HG02852 (cell line): ENCODE measurements at regions not wholly inside any gene's neighbourhood (a gene's known extent, or its start where the extent isn't known, plus 50 kb on each side); places are given as distances from the start of the nearest gene placed in this dataset.

ENCODE experiments used
- ATAC-seq: cut with Tn5 transposase; IDR thresholded peaks from one replicate; pipeline ENCODE4 v1.9.1; 2021; ENCODE audit warnings: mild to moderate bottlenecking, moderate library complexity; ENCODE audit not compliant: unreplicated experiment

DNA sequence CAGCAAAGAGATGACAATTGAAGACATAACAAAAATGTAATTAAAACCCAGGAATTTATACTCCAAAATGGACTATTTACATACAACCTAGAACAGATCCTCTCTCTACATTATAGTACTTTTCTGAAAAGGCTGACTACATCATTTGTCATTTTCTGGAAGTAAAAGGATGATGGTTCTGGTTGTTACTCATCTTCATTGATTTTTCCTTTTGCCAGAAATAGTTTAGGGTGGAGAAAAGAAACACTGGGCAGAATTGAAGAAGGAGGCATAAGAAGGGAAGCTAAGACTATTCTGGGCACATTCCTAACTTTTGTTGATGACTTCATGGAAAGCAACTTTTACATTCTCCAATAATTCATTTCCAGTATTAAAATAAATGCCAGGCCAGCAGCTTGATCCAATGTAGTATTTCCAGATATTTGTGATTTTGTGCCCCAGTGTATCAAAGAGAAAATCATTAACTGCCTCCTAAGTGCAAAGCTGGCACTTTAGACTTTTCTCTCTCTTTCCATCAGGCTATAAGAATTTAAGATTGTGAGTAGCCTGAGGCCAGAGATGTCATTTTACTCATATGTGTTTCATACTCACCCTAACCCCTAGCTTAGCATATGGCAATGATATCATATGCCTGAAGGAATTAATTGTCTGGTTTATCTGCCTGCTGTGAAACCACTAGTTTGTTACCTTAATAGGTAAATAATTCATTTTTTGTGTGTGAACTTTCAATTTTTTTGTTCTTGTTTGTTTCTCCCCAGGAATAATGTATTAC, 369.5 kb upstream of the LYPLAL1 start:
- no peak for ATAC-seq

DNA sequence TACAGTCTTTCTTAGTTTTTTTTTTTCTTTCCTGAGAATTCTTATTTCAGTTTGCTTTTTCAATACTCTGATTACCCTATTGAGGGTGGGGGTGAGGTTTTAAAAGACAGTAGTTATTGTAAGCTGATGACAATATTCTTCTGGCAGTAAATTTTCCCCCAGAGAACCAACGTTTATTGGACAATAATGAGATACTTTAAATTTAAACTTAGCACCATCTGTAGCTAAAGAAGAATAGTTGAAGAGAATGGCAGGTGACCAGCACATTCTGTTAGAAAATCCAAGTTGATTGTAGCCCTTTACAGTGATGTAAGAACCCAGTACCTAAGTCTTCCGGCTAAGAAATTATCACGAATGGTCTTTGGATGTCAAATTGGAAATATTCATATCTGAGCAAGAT, 364.6 kb upstream of the LYPLAL1 start:
- no peak for ATAC-seq

DNA sequence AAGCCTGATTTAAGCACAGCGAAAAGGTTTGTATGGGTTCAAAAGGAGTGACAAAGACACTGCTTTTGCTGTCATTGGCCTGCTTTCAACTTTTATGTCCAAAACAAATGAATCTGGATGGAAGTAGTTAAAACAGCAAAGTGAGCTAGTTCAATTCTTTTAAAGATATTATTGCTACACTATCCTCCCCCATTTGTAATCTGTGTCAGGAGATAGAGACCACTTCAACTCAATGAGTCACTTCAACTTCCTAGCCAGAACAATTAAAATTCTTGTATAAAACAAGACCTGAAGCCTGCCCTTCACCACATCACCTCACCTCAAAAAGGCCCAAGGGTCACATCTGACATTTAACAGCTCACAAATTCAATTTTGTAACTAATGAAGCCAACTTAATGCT, 364.1 kb upstream of the LYPLAL1 start:
- ATAC-seq, result no peak

DNA sequence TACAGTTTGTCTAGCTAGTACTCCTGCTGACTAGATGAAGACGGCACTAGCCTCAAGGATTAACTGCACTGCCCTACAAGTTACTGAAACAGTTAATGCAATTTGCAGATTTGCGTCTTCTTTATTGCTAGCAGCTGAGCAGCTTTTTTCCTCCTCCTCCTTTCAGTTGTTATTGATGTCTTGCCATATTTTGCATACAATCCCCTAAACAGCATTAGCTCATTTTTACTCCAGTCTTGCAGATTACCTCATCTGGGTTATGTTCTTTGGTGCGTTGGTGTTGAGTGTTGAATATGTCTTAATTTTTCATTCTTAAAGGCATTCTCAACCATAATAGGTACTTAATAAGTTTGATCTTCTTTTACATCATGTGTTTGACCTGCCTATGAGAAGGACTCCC, 363.4 kb upstream of the LYPLAL1 start:
- no peak for ATAC-seq

DNA sequence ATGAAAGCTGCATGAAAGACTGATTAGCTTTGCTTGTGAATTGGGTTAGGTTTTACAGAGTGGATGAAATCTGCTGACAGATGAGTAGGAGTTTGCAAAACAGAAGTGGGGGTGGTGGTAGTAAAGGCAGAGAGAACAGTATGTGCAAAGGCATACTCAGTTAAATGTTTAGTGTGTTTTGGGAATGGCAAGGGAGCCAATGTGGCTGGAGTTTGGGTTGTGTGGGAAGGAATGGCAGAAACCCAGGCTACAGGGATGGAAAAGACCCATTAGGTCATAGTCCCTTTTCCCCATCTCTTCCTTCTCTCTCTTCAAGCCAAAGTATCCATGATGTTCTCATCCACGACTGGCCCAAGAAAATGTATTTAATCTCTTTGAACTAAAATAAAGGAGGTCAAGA, 362.2 kb upstream of the LYPLAL1 start:
- ATAC-seq, result no peak

DNA sequence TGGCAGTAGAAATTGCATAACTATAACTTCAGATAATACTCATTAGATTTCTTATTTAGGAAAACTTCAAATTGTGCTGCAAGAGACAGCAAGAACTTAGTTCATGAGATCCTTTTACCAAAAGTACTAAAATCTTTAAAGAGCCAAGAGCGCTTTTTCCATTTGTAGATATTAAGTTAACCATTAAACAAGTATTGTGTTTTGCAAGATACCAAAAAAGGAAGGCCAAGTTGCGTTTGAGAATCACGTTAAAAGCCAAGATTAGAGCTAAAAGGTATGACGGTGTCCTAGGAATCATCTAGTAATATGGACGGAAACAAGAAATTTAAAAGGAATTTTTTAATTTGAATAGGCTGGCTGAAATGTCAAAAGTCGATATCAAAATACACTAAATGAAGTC, 361.3 kb upstream of the LYPLAL1 start:
- ATAC-seq, result no peak

DNA sequence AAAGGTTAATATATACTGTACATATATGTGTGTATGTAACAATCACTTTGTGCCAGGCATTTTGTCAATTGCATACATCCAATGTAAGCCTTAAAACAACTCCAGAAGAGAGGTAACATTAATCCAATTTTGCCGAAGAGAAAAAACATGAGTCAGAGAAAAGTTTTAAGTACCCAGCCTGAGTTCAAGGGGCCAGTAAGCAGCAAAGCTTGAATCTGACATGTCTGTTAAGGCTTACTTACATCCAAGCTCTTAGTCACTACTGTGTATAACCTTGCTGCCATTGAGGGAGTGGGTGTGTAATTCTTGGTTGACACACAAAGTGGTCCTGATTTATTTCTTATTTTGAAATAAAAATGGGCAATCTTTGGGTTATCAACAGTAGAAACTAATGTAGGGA, 360.4 kb upstream of the LYPLAL1 start:
- no peak for ATAC-seq

DNA sequence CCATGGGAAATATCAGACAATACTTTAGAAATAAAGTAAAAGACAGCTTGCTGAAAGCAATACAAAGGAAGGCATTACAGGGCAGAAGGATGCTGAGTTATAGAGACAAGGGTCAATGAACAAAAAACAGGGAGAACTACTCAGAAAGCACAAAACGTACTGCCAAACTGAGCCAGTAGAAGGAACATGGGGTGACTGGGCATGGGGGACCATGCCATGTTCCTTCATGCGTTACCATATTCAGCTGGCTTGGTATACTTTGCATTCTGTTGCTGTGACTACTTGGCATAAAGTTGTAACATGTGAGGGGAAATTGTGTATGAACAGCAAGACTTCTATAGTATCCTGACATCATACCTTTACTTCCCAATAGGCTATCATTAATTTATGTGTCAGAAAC, 358.6 kb upstream of the LYPLAL1 start:
- no peak for ATAC-seq

DNA sequence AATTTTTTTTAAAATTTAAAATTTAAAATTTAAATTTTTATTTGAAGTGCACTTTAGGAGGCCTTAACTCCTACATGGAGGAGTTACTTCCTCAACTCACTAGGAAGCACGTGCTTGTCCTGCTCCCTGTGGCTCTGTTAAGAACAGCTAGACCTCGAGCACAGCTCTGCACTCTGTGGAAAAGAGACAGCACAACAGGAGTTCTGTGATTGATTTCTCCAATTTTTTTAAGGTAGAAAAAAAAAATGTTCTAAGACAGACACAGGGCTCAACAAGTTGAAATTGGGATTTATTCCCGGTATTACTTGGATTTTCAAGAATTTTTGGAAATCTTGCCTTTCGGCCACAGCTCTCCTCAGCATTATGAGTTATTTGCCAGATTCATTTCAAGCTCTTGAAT, 356.6 kb upstream of the LYPLAL1 start:
- no peak for ATAC-seq

DNA sequence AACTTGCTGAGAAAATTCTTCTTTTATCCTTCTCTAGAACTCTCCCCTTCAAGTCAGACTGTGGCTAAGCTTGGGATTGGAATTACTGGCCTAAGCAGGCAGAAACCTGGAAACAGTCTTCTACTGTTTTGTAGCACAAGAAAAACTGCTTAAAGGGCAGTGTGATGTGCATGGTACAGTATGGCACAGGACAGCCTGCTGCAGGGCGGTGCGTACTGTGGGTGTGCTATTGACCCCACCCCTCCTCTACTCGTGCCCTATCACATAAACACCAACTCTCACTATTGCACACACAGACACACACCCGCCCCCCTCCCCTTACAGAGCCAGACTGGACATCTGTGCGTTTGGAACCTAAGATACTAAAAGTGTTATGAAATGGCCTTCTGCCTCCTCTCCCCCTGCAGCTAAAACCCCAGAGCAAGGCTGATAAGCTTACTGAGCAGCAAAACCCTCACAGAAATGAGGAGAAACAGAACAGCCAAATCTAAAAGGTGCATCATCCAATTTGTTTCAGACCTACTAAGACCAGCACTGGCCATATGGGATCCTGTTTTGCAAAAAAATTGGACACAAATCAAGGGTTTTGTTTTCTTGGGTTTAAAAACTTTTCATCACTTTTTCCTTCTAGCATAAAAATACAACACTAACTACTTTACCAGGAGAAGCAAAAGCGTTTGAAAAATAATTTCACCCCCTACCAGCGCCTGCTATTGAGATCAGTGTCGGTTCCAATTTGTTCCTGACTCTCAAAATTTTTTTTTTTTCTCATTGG, 355.8 kb upstream of the LYPLAL1 start:
- no peak for ATAC-seq

DNA sequence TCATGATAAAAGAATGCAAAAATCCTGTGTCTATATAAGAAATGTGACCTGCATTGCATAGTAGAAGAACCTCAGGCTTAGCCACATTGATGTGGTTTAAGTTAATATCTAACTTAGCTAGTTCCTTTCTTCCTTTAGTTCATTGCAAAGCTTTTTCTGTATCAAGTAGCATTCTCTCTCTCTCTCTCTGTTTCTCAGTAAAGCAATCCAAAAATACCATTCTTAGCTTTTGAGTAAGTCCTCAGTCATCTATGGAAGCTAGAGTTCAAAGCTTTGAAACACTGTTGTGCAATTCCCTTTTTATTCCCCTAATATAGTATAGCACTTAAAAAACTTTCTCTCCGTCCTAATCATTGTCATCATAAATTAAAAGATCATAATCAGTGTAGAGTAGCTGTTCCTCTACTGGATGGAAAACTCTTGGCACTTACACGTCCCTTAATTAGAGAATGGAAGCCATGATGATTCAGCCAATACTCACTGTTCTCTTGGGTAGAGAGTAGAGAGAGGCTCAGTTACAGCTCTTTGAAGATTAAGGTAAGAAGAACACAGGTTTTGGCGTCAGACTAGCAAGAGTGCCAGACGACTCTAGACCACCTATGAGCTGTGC, 350.3 kb upstream of the LYPLAL1 start:
- ATAC-seq, result no peak

DNA sequence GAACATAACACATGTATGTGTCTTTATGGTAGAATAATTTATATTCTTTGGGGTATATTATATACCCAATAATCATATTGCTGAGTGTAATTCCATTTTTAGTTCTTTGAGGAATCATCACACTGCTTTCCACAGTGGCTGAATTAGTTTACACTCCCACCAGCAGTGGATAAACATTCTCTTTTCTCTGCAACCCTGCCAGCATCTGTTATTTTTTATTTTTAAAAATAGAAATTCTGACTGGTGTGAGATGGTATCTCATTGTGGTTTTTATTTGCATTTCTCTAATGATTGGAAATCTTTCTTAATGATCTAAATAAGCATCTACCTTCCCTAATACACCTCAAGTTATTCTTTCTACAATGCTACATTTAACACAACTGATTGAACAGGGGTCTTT, 346.2 kb upstream of the LYPLAL1 start:
- no peak for ATAC-seq

DNA sequence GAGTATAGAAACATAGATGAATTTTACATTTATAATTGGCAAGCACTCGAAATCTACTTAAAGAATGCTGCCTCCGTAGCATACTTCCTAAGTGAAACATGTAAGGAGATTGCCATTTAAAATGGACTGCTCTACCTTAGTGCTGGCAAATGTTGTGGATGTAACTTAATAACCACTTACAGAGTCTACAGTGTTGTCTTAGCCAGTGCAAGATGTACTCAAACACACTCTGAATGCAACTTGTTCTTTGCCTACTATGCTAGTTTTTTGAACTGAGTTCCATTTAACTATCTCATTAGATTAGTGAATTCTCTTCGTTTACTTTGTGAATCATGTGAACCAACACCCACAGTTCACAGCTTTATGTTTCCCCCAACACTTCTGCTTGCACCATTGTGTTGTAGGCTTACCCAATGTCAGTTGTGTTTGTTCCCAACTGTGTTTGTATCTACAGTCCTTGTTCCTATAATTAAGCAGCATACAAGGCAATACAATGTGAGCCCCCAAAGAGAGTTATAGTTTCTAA, 345.5 kb upstream of the LYPLAL1 start:
- no peak for ATAC-seq

DNA sequence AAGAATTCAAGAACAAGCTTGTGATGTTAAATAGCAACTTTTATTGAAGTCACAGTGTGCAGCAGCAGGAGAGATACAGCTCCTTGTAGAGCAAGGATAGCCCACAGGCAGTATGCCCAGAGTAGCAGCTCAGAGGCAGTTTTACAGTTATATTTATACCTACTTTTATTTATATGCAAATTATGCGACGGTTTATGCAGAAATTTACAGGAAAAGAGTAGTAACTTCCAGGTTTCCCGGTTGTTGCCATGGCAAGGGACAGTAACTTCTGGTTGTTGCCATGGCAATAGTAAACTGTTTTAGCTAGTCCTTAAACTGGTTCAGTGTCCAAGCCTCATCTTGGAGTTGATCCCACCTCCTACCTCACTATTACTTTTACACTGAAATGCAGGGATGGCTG, 344.6 kb upstream of the LYPLAL1 start:
- no peak for ATAC-seq

DNA sequence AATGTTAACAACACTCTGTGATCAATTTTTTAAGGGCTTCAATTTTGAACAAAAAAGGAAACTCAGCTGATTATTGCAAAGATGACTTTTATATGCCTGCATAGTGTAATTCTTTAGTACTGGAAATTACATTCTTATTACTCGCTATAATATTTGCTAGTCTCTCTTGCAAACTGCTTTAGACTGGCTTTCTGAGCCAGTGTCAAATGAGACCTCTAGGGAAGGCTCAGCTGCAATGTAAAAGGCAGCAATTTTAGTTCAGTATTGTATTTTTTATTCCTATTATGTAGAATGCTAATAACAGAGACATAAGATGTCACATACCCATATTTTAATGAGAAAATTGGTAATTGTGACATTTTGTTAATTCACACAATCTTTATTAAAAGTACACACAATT, 338.1 kb upstream of the LYPLAL1 start:
- ATAC-seq, result no peak

DNA sequence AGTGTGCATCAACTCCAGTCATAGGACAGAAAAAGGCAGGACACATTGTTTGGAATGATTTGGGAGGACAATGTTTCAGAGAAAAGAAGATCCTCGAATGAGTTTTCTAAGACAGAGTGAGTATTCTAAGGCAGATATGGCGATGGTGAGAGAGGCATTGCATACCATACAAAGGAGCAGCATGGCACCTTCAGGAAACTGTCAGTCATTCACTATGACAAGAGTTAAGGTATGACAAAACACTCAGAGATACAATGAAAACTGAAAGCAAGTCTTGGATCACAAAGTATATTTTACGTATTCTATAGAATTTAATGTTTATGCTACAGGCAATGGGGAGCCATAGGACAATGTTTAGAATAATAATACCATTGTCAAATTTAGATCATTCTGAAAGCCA, 337.4 kb upstream of the LYPLAL1 start:
- no peak for ATAC-seq

DNA sequence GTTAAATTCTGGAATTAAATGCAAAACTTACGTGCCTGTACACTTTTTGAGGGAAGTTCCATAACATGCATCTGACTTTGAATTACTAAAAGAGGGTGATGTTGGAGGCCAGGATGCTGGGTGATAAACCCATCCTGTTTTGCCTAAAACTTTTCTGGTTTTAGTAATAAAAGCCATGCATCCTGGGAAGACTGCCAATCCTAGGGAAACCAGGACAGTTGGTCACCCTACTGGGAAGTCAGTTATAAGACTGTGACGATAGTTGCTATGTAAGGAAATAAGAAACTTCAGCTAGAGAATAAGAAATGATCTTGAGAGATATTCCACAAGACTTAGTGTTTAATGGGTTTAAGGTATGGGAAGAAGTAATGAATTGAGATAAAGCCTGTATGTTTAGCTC, 336.6 kb upstream of the LYPLAL1 start:
- no peak for ATAC-seq

DNA sequence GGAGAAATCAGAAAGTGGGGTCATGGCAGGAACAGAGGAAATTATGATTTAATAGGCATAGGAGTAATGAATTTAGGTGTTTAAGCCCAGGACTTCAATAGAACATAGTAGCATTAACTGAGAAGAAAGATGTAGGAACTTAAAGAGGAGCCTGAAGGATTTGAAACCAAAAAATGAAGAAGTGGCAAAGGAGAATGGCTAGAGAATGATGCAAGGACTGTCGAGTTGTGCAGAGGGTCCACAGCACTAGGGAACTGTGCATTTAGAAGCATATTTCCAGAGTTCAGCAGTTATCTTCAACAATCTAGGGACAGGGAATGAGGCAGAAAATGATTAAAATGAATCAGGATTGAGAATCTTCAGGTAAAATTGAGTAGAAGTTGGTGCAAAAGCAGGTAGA, 328.1 kb upstream of the LYPLAL1 start:
- no peak for ATAC-seq

DNA sequence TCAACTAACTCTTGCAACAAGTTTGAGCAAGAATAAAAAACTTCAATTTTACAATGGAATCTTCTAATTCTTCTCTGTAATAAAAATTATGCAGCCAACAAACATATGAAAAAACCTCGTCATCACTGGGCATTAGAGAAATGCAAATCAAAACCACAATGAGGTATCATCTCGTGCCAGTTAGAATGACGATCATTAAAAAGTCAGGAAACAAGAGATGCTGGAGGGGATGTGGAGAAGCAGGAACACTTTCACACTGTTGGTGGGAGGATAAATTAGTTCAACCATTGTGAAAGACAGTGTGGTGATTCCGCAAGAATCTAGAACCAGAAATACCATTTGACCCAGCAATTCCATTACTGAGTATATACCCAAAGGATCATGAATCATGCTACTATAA, 327.5 kb upstream of the LYPLAL1 start:
- no peak for ATAC-seq

DNA sequence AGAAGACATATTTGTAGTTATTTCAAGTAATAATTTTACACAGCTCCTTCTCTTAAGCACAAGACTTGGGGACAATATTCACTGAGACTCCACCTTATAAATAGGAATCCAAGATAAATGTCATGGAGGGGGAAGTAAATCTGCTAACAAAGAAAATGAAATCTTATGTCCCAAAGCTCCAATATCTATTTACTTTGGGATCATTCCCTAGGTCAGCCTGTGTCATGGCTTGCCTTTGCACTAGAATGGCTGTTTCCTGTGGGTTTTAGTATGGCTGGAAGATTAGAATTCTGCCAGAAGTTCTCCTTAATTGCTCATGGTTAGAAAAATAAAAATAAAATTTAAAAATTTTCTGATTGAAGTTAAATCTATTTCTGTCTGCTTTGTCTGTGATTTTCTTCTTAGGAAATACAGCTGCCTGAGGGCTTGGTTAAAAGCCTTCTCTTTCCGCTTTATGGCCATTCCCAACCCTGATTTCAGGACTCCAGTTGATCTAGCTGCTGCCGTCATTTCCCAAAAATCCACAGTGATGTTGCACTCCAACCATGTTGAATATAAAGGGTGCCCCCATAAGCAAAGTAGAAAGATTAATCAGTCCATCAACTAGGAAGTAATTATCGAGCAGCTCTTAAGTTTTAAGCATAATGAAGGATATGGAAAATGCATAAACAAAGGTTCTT, 326.4 kb upstream of the LYPLAL1 start:
- ATAC-seq, result no peak

DNA sequence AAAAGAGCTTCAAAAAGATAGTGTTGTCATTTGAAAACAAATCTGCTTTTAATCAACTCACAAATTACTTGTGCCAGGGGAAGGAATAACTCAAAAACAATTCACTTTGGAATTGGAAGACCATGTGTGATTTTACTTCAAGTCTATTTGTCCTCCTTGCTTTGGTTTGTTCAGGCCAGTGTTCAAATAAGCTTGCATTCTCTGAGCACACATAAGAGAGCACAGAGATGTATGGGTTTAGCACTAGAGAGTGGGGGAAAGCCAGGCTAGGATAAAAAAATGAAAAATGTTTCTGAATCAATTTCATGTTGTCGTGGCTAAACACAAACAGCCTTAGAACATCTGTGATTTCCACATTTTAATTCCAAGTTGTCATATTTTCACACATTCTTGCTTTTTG, 325.7 kb upstream of the LYPLAL1 start:
- no peak for ATAC-seq
